Ovary (tissue), 7 donors: ENCODE measurements at regions not wholly inside any gene's neighbourhood (a gene's known extent, or its start where the extent isn't known, plus 50 kb on each side); places are given as distances from the start of the nearest gene placed in this dataset.

Source experiments
- DNase-seq, 5 donors: peaks; one replicate each; pipeline ENCODE4 v3.0.0-alpha.2; 2019 to 2020
- H3K27ac ChIP-seq, 2 donors: fragments of 200-600 bp; one replicate each; pipeline versions ENCODE4 v1.5.1 to v1.8.0; 2019 to 2022
- H3K27me3 ChIP-seq: fragments of 200-600 bp; one replicate; pipeline ENCODE4 v1.8.0; 2022
- H3K36me3 ChIP-seq: fragments of 200-600 bp; sonication (generic); one replicate; pipeline ENCODE4 v1.5.1; 2019
- H3K4me1 ChIP-seq: one replicate; pipeline ENCODE4 v1.8.1; 2013; ENCODE audit warnings: mild to moderate bottlenecking, moderate library complexity; ENCODE audit not compliant: insufficient read depth
- H3K4me3 ChIP-seq: fragments of 200-600 bp; sonication (generic); one replicate; pipeline ENCODE4 v1.5.1; 2017
- H3K9me3 ChIP-seq, 2 donors: fragments of 200-600 bp in 1 of 2; sonication (generic) in 1 of 2; one replicate each; pipeline versions ENCODE4 v1.5.1 to v1.8.1; 2013 to 2019; ENCODE audit warnings: mild to moderate bottlenecking in 1 of 2, moderate library complexity in 1 of 2
- CTCF ChIP-seq, 3 donors: fragments of 450-650 bp in 2 of 3; fragments of 200-600 bp in 1 of 3; IDR thresholded peaks; one replicate each; pipeline versions ENCODE4 v1.5.1 to v1.8.0; 2016 to 2022; ENCODE audit warnings: antibody characterized with exemption in 3 of 3, mild to moderate bottlenecking in 1 of 3
- EP300 ChIP-seq: sonication (generic); formaldehyde crosslinking; IDR thresholded peaks from one replicate; pipeline ENCODE4 v1.6.1; 2017; ENCODE audit warnings: antibody characterized with exemption
- POLR2A ChIP-seq: fragments of 450-650 bp; IDR thresholded peaks from one replicate; pipeline ENCODE4 v1.6.1; 2017; ENCODE audit warnings: antibody characterized with exemption, mild to moderate bottlenecking, moderate library complexity
- WGBS, 3 donors: extraction: QIAGEN DNeasy Blood & Tissue Kit in 1 of 3; methylation state at CpG; one replicate each; pipeline versions ENCODE4 v1.1.5 to v1.1.7; 2013 to 2017; 5-methylcytosine and 5-hydroxymethylcytosine counted together
- intact Hi-C, 4 donors: fragments of 100-400 bp; cut with DNase I; formaldehyde crosslinking; loops; one replicate each; pipeline versions ENCODE4 v1.11.0 to v1.15.1; 2022 to 2023
- donor health status: DM: no; HTN: no; CAD: no; lungs with moderate emphysema.
- donor health status: DM: no; HTN: no; CAD: no.
- donor health status: Bipolar disorder and iron deficiency.
- donor health status: DM: no; HTN: no; CAD: no.
- donor health status: DM: yes; HTN: yes; CAD: no.

DNA sequence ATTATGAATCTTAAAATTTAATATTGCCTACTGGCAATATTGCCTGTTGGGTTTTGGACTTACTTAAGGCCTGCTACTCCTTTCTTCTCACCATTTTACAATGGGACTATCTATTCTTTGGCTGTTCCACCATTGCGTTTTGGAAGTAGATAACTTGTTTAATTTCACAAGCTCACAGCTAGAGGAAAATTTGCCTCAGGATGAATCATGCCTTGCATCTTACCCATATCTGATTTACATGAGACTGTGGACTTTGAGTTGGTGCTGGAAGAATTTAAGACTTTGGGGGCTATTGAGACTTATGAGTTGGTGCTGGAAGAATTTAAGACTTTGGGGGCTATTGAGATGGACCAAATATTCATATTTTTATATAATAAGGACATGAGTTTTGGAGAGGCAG lies 662.6 kb downstream of the METTL15 start:
- intact Hi-C loops, result no loop called here
- H3K4me1 ChIP-seq, result no peaks in the 10 kb centered on the region
- no peaks in the 10 kb centered on the region for H3K27me3 ChIP-seq
- no peak overlapping the region for H3K27ac ChIP-seq
- H3K36me3 ChIP-seq, result no peaks in the 10 kb centered on the region
- no peak overlapping the region for H3K4me3 ChIP-seq
- DNase-seq, result no peak
- 85 to 92% (median 90%) methylated on average over 1 of the region's 1 CpG for WGBS, 3 donors
- H3K9me3 ChIP-seq, result no peaks in the 10 kb centered on the region
- TF ChIP-seq EP300 (no peak), CTCF (IDR thresholded peaks at IDR 0.05) (no peak), POLR2A (no peak)

- H3K9me3 ChIP-seq, result no peaks in the 10 kb centered on the region
- H3K27me3 ChIP-seq, result no peaks in the 10 kb centered on the region
- no peak for TF ChIP-seq CTCF (IDR thresholded peaks at IDR 0.05)
- no peak for TF ChIP-seq POLR2A
- no peak for TF ChIP-seq EP300
- no peak overlapping the region for H3K4me3 ChIP-seq
- H3K4me1 ChIP-seq, result no peaks in the 10 kb centered on the region
- H3K27ac ChIP-seq, result no peak overlapping the region
- 46 to 69% (median 53%) methylated on average over 1 of the region's 1 CpG for WGBS, 3 donors
- no peak for DNase-seq
- no peaks in the 10 kb centered on the region for H3K36me3 ChIP-seq
- intact Hi-C loops, result no loop called here
Observed at GRCh38 chr11:28767574-28767973, 659.4 kb downstream of the METTL15 start.

DNA sequence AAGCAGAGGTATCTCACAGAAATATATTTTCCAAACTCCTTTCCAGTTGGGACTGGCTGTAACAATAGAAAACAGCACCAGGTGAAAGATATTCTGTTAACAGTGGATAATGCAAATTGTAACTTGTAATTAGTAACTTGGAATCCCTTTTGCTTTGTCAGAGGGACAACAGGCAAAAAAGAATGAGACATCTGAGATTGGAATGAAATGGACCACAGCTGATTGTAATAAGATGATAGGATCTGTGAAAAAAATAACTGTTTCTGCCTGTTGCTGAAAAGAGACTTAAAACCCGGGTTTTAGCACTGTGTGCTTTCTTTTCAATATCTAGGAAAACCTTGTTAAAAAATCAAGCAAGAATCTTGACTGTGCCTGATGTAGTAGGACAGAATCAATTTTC lies 655.7 kb downstream of the METTL15 start:
- intact Hi-C loops, result no loop called here
- WGBS, 3 donors, result 80 to 86% (median 85%) methylated on average over 1 of the region's 1 CpG

DNA sequence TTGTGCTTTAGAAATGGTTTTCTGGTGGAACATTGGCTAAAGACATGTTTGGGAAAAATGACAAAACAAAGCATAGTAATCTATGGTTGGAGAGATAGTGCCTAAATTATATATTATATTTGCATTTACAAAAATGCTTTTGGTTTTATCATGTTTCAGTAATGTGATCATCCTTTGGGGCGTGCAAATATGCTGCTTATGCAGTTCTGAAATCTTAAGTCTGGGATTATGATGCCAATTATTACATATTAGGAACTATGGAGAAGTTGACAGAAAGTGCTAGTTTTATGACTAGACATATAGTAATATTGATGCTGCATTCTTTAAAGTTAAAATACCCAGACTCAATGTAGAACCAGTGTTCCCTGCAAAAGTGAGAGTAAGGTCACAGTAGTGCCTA lies 655.0 kb downstream of the METTL15 start:
- DNase-seq, result no peak
- TF ChIP-seq POLR2A, result no peak
- no peak for TF ChIP-seq EP300
- no peak for TF ChIP-seq CTCF (IDR thresholded peaks at IDR 0.05)
- peaks cover 2% of the 10 kb centered on the region for H3K4me1 ChIP-seq
- H3K36me3 ChIP-seq, result no peaks in the 10 kb centered on the region
- WGBS, 3 donors, result 57 to 68% (median 59%) methylated on average over 1 of the region's 1 CpG
- no peak overlapping the region for H3K27ac ChIP-seq
- no peak overlapping the region for H3K4me3 ChIP-seq
- intact Hi-C loops, result no loop called here
- no peaks in the 10 kb centered on the region for H3K9me3 ChIP-seq
- no peaks in the 10 kb centered on the region for H3K27me3 ChIP-seq

More for the DNA sequence above, 655.7 kb downstream of the METTL15 start:
- TF ChIP-seq CTCF (IDR thresholded peaks at IDR 0.05) (no peak), POLR2A (no peak), EP300 (no peak)
- H3K4me1 ChIP-seq, result peaks cover 2% of the 10 kb centered on the region
- H3K4me3 ChIP-seq, result no peak overlapping the region
- H3K27ac ChIP-seq, result no peak overlapping the region
- H3K36me3 ChIP-seq, result no peaks in the 10 kb centered on the region
- H3K27me3 ChIP-seq, result no peaks in the 10 kb centered on the region
- no peaks in the 10 kb centered on the region for H3K9me3 ChIP-seq
- no peak for DNase-seq
